Brain pericyte (primary cell): ENCODE measurements at regions not wholly inside any gene's neighbourhood (a gene's known extent, or its start where the extent isn't known, plus 50 kb on each side); places are given as distances from the start of the nearest gene placed in this dataset.
"Not testable (repeated sequence)": the region's sequence is repeated elsewhere in the genome, so short reads cannot be mapped to it uniquely, and the experiment has no call there.

Experiments used
- DNase-seq: peaks from one replicate; pipeline ENCODE4 v3.0.0-alpha.2; 2012; ENCODE audit warnings: low read depth, low spot score

- no peak for DNase-seq
Measured at GRCh38 chrX:120753413-120754251, 122.0 kb downstream of the CT47B1 start.

GRCh38 chrX:120752431-120753082, 122.7 kb upstream of the C1GALT1C1 start:
- no peak for DNase-seq

GRCh38 chrX:120751683-120752082, 121.8 kb upstream of the C1GALT1C1 start:
- DNase-seq, result no peak

GRCh38 chrX:120750381-120750780, 120.5 kb upstream of the C1GALT1C1 start:
- DNase-seq, result no peak

GRCh38 chrX:120749141-120749846, 119.4 kb upstream of the C1GALT1C1 start:
- DNase-seq, result no peak

- DNase-seq, result no peak
Measured at GRCh38 chrX:120746153-120746552, 116.3 kb upstream of the C1GALT1C1 start.

GRCh38 chrX:120742946-120743665, 113.3 kb upstream of the C1GALT1C1 start:
- DNase-seq, result no peak

GRCh38 chrX:120741452-120741851, 111.6 kb upstream of the C1GALT1C1 start:
- no peak for DNase-seq

GRCh38 chrX:120740072-120740471, 110.2 kb upstream of the C1GALT1C1 start:
- DNase-seq, result no peak

GRCh38 chrX:120739300-120739699, 109.4 kb upstream of the C1GALT1C1 start:
- no peak for DNase-seq

GRCh38 chrX:120736989-120737388, 107.1 kb upstream of the C1GALT1C1 start:
- no peak for DNase-seq

GRCh38 chrX:120735966-120736365, 106.1 kb upstream of the C1GALT1C1 start:
- DNase-seq, result no peak

- DNase-seq, result no peak
Measured at GRCh38 chrX:120732879-120733278, 103.0 kb upstream of the C1GALT1C1 start.

GRCh38 chrX:120732461-120732860, 102.6 kb upstream of the C1GALT1C1 start:
- DNase-seq, result no peak

- no peak for DNase-seq
Measured at GRCh38 chrX:120731386-120731785, 101.5 kb upstream of the C1GALT1C1 start.

- DNase-seq, result not testable (repeated sequence)
Measured at GRCh38 chrX:120729506-120730255, 99.8 kb upstream of the C1GALT1C1 start.

- no peak for DNase-seq
Measured at GRCh38 chrX:120727911-120728310, 98.1 kb upstream of the C1GALT1C1 start.

- no peak for DNase-seq
Measured at GRCh38 chrX:120727452-120727851, 97.6 kb upstream of the C1GALT1C1 start.

- no peak for DNase-seq
Measured at GRCh38 chrX:120726294-120726693, 96.4 kb upstream of the C1GALT1C1 start.

- DNase-seq, result no peak
Measured at GRCh38 chrX:120725874-120726273, 96.0 kb upstream of the C1GALT1C1 start.

GRCh38 chrX:120719622-120720021, 89.8 kb upstream of the C1GALT1C1 start:
- DNase-seq, result no peak
